ENCODE measurements at regions not wholly inside any gene's neighbourhood (a gene's known extent, or its start where the extent isn't known, plus 50 kb on each side); places are given as distances from the start of the nearest gene placed in this dataset.

- TF ChIP-seq GATA2 (IDR thresholded peaks at IDR 0.05; ENCODE audit: low read depth, low read length) (no peak), GATA3 (IDR thresholded peaks at IDR 0.05; ENCODE audit: low read depth, low read length) (no peak)
These were observed 130.3 kb upstream of the STARD13 start for GRCh38 chr13:33415822-33416221.

DNA sequence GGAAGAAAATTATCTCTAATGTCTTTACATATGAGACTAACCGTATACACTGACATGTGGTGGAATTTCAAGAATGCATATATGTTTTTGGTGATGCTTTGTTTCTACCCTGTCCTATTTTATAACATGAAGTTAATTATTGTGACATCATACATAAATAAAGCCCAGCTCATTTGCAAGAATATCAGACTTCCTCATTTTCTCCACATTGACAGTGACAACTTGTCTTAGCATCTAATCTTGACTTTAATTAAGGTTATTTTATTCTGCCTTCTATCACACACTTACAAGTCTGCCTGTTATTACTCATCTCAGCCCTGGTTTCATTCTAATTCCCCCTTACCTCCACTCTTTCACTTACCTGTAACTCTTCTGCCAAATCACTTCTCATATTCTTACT is 140.6 kb upstream of the STARD13 start:
- TF ChIP-seq GATA3 (IDR thresholded peaks at IDR 0.05; ENCODE audit: low read depth, low read length) = no peak
- no peak for TF ChIP-seq GATA2 (IDR thresholded peaks at IDR 0.05; ENCODE audit: low read depth, low read length)

GRCh38 chr13:33433316-33433715 is 147.8 kb upstream of the STARD13 start:
- no peak for TF ChIP-seq GATA2 (IDR thresholded peaks at IDR 0.05; ENCODE audit: low read depth, low read length)
- no peak for TF ChIP-seq GATA3 (IDR thresholded peaks at IDR 0.05; ENCODE audit: low read depth, low read length)

DNA sequence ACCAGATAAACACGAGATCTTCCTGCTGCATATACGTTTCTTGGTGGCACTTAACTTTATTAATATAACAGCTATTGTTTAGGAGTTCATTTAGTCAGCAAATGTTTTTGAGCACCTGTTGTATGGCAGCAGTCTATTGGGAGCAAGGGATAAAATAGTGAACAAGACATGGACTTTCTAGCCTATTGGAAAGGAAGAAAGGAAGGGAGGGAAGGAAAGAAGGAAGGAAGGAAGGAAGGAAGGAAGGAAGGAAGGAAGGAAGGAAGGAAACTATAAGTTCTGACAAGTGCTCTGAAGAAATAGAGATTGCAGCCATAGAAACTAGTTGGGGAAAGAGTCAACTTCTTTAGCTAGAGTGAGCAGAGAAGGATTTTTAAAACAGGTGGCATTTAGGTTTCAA is 149.1 kb upstream of the STARD13 start:
- TF ChIP-seq GATA2 (IDR thresholded peaks at IDR 0.05; ENCODE audit: low read depth, low read length) (no peak), GATA3 (IDR thresholded peaks at IDR 0.05; ENCODE audit: low read depth, low read length) (no peak)

GRCh38 chr13:33435207-33435606 is 149.7 kb upstream of the STARD13 start:
- TF ChIP-seq GATA3 (IDR thresholded peaks at IDR 0.05; ENCODE audit: low read depth, low read length) (no peak), GATA2 (IDR thresholded peaks at IDR 0.05; ENCODE audit: low read depth, low read length) (no peak)

GRCh38 chr13:33438918-33439317 is 153.4 kb upstream of the STARD13 start:
- no peak for TF ChIP-seq GATA2 (IDR thresholded peaks at IDR 0.05; ENCODE audit: low read depth, low read length)
- TF ChIP-seq GATA3 (IDR thresholded peaks at IDR 0.05; ENCODE audit: low read depth, low read length) = no peak

DNA sequence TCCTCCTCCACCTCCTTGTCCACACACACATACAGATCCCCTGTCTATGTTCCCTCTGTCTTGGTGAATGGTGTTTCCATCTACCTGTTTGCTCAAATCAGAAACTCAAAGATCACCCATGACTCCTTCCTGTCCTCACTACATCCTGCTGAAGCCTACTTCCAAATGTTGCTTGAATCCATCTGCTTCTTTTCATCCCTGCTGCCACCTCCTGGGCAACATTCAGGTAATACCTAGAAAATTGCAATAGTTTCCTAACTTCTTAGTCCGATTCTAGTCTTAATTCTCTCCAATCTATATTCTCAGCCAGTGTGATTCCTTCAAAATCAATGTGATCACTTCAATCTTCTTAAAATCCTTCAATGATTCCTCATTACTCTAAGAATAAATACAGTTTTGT is 155.5 kb upstream of the STARD13 start:
- TF ChIP-seq GATA2 (IDR thresholded peaks at IDR 0.05; ENCODE audit: low read depth, low read length) (no peak), GATA3 (IDR thresholded peaks at IDR 0.05; ENCODE audit: low read depth, low read length) (no peak)

DNA sequence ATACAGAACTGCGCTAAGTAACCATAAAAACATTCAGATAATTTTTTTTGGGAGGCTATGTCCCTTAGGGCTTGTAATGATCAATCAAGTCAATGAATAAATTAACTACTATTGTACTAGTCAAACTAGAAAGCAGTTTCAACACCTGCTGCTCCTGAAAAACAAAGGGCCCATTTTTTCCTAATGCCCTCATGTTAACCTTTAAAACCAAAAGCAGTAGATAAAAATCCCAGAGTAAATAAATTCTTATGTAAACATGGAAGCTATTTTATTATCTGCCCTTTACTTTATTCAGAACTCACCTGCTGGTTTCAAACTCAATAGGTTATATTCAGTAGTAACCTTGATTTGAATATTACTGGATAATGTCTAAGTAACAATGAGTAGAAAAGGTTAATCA is 159.5 kb upstream of the STARD13 start:
- TF ChIP-seq GATA2 (IDR thresholded peaks at IDR 0.05; ENCODE audit: low read depth, low read length) = no peak
- no peak for TF ChIP-seq GATA3 (IDR thresholded peaks at IDR 0.05; ENCODE audit: low read depth, low read length)

DNA sequence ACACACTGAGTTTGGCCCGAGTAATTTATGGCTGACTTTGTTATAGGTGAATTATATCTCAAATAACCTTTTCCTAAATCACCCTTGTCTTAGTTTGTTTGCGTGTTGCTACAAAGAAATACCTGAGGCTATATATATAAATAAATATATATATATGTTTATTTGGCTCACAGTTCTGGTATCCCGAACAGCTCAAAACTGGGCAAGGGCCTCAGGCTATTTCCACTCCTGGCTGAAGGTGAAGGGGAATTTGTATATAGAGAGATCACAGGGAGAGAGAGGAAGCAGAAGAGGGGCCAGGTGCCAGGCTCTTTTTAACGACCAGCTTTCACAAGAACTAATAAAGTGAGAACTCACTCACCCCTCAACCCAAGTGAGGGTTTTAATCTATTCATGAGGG is 159.9 kb upstream of the STARD13 start:
- TF ChIP-seq GATA2 (IDR thresholded peaks at IDR 0.05; ENCODE audit: low read depth, low read length) (no peak), GATA3 (IDR thresholded peaks at IDR 0.05; ENCODE audit: low read depth, low read length) (no peak)

GRCh38 chr13:33446821-33447725 is 161.5 kb upstream of the STARD13 start:
- TF ChIP-seq GATA3 (IDR thresholded peaks at IDR 0.05; ENCODE audit: low read depth, low read length) (no peak), GATA2 (IDR thresholded peaks at IDR 0.05; ENCODE audit: low read depth, low read length) (no peak)

DNA sequence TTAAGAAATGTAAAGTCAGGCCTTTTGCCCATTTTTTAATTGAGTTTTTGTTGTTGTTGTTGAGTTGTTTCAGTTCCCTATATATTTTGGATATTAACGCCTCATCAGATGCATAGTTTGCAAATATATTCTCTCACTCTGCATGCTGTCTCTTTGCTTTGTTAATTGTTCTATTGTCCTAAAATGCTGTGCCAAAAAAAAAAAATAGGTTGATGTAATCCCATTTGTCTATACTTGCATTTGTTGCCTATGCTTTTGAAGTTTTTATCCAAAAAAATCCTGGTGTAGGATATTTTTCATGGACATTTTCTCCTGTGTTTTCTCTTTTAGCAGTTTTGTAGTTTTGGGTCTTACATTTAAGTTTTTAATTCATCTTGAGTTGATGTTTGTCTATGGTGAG is 163.3 kb upstream of the STARD13 start:
- TF ChIP-seq GATA2 (IDR thresholded peaks at IDR 0.05; ENCODE audit: low read depth, low read length) = no peak
- TF ChIP-seq GATA3 (IDR thresholded peaks at IDR 0.05; ENCODE audit: low read depth, low read length) = no peak

- no peak for TF ChIP-seq GATA3 (IDR thresholded peaks at IDR 0.05; ENCODE audit: low read depth, low read length)
- TF ChIP-seq GATA2 (IDR thresholded peaks at IDR 0.05; ENCODE audit: low read depth, low read length) = no peak
These were observed 165.6 kb upstream of the STARD13 start for GRCh38 chr13:33450956-33451709.

- TF ChIP-seq GATA2 (IDR thresholded peaks at IDR 0.05; ENCODE audit: low read depth, low read length) = no peak
- TF ChIP-seq GATA3 (IDR thresholded peaks at IDR 0.05; ENCODE audit: low read depth, low read length) = no peak
These were observed 167.4 kb upstream of the STARD13 start for GRCh38 chr13:33452873-33453517.

DNA sequence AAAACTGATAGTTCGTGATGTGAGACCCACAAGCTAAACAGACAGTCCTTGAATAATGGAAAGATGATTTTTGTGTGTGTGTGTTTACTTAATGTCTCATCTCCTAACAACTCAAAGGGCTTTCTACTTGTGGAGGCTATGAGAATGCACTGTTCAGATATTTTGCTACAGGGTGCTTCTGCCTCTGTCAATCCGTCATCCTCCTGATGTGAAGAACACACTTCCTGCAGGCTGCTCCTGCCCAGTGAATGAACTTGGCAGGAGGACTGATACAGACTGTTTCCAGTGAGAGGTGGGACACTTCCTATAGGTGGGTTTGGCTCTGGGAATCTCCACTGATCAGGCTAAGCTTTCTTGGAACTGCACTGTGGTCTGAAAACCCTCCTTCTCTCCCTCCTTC is 168.4 kb upstream of the STARD13 start:
- TF ChIP-seq GATA3 (IDR thresholded peaks at IDR 0.05; ENCODE audit: low read depth, low read length) (no peak), GATA2 (IDR thresholded peaks at IDR 0.05; ENCODE audit: low read depth, low read length) (no peak)
